T-cell (primary cell): ENCODE measurements at regions not wholly inside any gene's neighbourhood (a gene's known extent, or its start where the extent isn't known, plus 50 kb on each side); places are given as distances from the start of the nearest gene placed in this dataset.
"Not testable (repeated sequence)": the region's sequence is repeated elsewhere in the genome, so short reads cannot be mapped to it uniquely, and the experiment has no call there.

ENCODE experiments used
- ATAC-seq, 4 experiments: fragments of 200-7000 bp in 3 of 4; fragments of 150-1000 bp in 1 of 4; cut with Tn5 transposase; replicated peaks in 1 of 4; 1 replicate in 3 of 4; 2 replicates in 1 of 4; pipeline ENCODE4 v1.10.0; 2021; ENCODE audit warnings: moderate library complexity in 3 of 4, mild to moderate bottlenecking in 2 of 4, moderate number of reproducible peaks in 1 of 4
- CTCF ChIA-PET, 2 donors: fragments of 300-600 bp; sonication (Branson Sonifier 250); formaldehyde crosslinking; loops; one replicate each; lab custom pipeline; 2022; ENCODE audit warnings: antibody characterized with exemption in 2 of 2; lab: Charles Lee
- POLR2A ChIA-PET, 2 donors: fragments of 300-600 bp; sonication (Branson Sonifier 250); formaldehyde crosslinking; loops; one replicate each; lab custom pipeline; 2022; ENCODE audit warnings: antibody characterized with exemption in 2 of 2; lab: Charles Lee
- DNase-seq, 35 experiments: peaks; one replicate each; pipeline versions ENCODE4 v3.0.0 to v3.0.0-alpha.2; 2013 to 2023
- H3K27ac ChIP-seq: one replicate; pipeline ENCODE4 v1.5.1; 2013; ENCODE audit warnings: low read length
- H3K27me3 ChIP-seq, 2 experiments: replicated peaks in 1 of 2; 1 replicate in 1 of 2; 2 replicates in 1 of 2; pipeline versions ENCODE4 v1.6.1 to v1.7.0; 2013; ENCODE audit warnings: low read length in 1 of 2, mixed read lengths in 1 of 2; ENCODE audit not compliant: control insufficient read depth in 2 of 2, insufficient read depth in 2 of 2; ENCODE audit errors: extremely low read depth in 1 of 2
- H3K36me3 ChIP-seq, 2 donors: 1 replicate in 1 of 2; 2 replicates in 1 of 2; pipeline versions ENCODE4 v1.6.1 to v1.7.0; 2013; ENCODE audit warnings: low read length in 1 of 2; ENCODE audit not compliant: control insufficient read depth in 2 of 2, insufficient read depth in 1 of 2; ENCODE audit errors: extremely low read depth in 1 of 2
- H3K4me1 ChIP-seq, 2 experiments: 1 replicate in 1 of 2; 2 replicates in 1 of 2; pipeline versions ENCODE4 v1.6.1 to v1.7.0; 2013; ENCODE audit warnings: low read length in 2 of 2, mixed read lengths in 1 of 2; ENCODE audit not compliant: insufficient read depth in 2 of 2, control insufficient read depth in 1 of 2; ENCODE audit errors: extremely low read depth in 1 of 2
- H3K4me3 ChIP-seq, 2 donors: 1 replicate in 1 of 2; 2 replicates in 1 of 2; pipeline versions ENCODE4 v1.5.1 to v1.7.0; 2013; ENCODE audit warnings: mild to moderate bottlenecking in 2 of 2, low read length in 1 of 2, moderate library complexity in 1 of 2; ENCODE audit not compliant: control insufficient read depth in 1 of 2; ENCODE audit errors: extremely low read depth in 1 of 2
- H3K9me3 ChIP-seq: 2 replicates; pipeline ENCODE4 v1.7.0; 2013
- H3K27ac Mint-ChIP-seq, 2 donors: one replicate each; pipeline ENCODE4 v1.8.0; 2020 to 2021; ENCODE audit warnings: mild to moderate bottlenecking in 2 of 2, mixed read lengths in 2 of 2
- H3K27me3 Mint-ChIP-seq, 2 donors: one replicate each; pipeline ENCODE4 v1.8.0; 2021 to 2022; ENCODE audit warnings: mixed read lengths in 2 of 2
- H3K36me3 Mint-ChIP-seq: one replicate; pipeline ENCODE4 v1.8.0; 2021; ENCODE audit warnings: mixed read lengths
- H3K4me1 Mint-ChIP-seq, 3 donors: one replicate each; pipeline ENCODE4 v1.8.0; 2020 to 2022; ENCODE audit warnings: mixed read lengths in 3 of 3, mild to moderate bottlenecking in 1 of 3
- H3K4me3 Mint-ChIP-seq, 3 donors: one replicate each; pipeline ENCODE4 v1.8.0; 2020 to 2022; ENCODE audit warnings: mild to moderate bottlenecking in 3 of 3, mixed read lengths in 3 of 3, moderate library complexity in 3 of 3
- H3K9me3 Mint-ChIP-seq, 3 donors: one replicate each; pipeline ENCODE4 v1.8.0; 2020 to 2022; ENCODE audit warnings: mixed read lengths in 3 of 3
- WGBS: methylation state at CpG from one replicate; pipeline ENCODE4 v1.1.5; 2013; ENCODE audit warnings: missing lambda C conversion rate; ENCODE audit not compliant: insufficient coverage; 5-methylcytosine and 5-hydroxymethylcytosine counted together

DNA sequence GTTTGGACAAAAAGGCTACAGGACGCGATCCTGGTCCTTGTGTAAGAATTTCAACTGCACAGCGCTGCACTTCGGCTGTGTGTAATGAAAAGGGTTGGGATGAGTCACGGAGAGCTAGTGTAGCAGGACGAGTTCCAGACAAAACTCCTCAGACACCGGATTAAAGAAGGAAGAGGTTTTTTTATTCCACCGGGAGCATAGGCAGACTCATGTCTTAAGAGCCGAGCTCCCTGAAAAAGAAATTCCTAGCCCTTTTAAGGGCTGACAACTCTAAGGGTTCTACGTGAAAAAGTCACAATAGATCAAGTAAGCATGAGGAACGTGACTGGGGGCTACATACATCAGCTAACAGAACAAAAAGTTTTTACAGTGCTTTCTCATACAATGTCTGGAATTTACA is 54.8 kb upstream of the FAM90A1 start:
- H3K36me3 ChIP-seq, H3K4me3 ChIP-seq, H3K27ac Mint-ChIP-seq, H3K9me3 Mint-ChIP-seq, CTCF ChIA-PET, H3K36me3 Mint-ChIP-seq, H3K4me3 Mint-ChIP-seq, H3K4me1 Mint-ChIP-seq, H3K9me3 ChIP-seq, H3K4me1 ChIP-seq, H3K27me3 ChIP-seq, ATAC-seq, H3K27ac ChIP-seq, POLR2A ChIA-PET, H3K27me3 Mint-ChIP-seq, DNase-seq: not testable (repeated sequence)
- 93% methylated on average over 6 of the region's 11 CpGs for WGBS

DNA sequence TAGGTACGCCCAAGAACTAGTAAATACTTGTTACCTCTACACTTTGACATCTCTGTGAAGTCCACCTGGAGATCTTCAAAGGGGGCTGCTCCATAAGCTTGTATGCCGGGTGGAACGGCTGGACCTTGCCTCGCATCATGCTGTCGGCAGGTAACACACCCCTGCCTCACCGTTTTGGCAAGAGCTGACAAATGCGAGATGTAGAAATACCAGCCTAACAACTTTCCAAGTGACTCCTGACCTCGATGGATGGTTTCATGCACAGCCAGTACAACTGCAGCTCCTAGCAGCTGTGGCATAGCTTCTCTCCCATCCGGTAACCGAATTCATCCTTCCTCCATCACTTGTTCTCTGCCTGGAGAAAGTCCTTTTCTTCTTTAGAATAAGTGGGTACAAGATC is 58.3 kb upstream of the FAM90A1 start:
- H3K36me3 Mint-ChIP-seq, H3K9me3 ChIP-seq, H3K4me1 Mint-ChIP-seq, H3K9me3 Mint-ChIP-seq, H3K27ac ChIP-seq, CTCF ChIA-PET, DNase-seq, H3K4me3 ChIP-seq, H3K4me3 Mint-ChIP-seq, H3K4me1 ChIP-seq, H3K27ac Mint-ChIP-seq, H3K36me3 ChIP-seq, H3K27me3 Mint-ChIP-seq, ATAC-seq, H3K27me3 ChIP-seq, POLR2A ChIA-PET: not testable (repeated sequence)
- WGBS, result 90% methylated on average over 6 of the region's 10 CpGs

DNA sequence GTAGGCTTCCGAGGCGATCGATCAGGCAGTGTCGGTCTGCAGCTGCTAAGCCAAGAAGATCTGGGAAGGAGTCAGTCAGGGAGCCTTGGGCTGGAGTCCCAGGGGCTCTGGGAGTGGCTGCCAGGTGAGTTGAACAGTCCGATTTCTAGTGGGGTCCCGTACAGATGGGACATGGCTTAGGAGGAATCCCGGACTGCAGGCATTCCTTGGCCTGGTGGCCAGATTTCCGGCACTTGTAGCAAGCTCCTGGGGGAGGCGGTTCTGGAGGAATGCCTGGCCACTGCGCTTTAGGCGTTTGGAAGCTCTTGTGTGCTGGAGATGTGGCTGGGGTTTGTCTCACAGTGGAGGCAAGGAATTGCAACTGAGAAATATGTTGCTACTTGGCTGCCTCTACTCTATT is 64.3 kb upstream of the FAM90A1 start:
- H3K9me3 ChIP-seq, H3K27me3 Mint-ChIP-seq, CTCF ChIA-PET, ATAC-seq, H3K27ac ChIP-seq, H3K4me3 Mint-ChIP-seq, DNase-seq, H3K4me3 ChIP-seq, POLR2A ChIA-PET, H3K9me3 Mint-ChIP-seq, H3K36me3 ChIP-seq, H3K4me1 ChIP-seq, H3K36me3 Mint-ChIP-seq, H3K27ac Mint-ChIP-seq, H3K27me3 ChIP-seq, H3K4me1 Mint-ChIP-seq: not testable (repeated sequence)
- WGBS, result 82% methylated on average over 4 of the region's 11 CpGs

DNA sequence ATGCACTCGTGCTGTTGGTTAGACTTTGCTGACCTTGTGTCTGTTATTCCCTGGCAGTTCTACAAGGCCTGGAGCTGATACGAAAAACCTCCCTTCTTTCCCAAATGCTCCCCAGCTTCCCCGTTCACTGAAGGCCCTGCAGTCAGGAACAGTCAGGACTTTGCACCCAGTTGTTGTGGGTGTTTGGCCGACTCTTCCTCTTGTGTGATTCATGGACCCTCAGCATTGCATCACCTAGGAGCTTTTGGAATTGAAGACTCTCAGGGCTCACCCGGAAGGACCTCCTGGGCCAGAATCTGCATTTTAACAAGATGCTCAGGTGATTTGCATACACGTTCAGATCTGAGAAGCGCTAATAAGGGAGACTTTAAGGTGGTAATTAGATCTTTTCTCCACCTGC is 67.2 kb upstream of the FAM90A1 start:
- H3K4me1 Mint-ChIP-seq, H3K27me3 ChIP-seq, H3K36me3 ChIP-seq, H3K27ac Mint-ChIP-seq, POLR2A ChIA-PET, H3K4me3 ChIP-seq, ATAC-seq, H3K36me3 Mint-ChIP-seq, H3K27me3 Mint-ChIP-seq, H3K27ac ChIP-seq, H3K4me1 ChIP-seq, H3K4me3 Mint-ChIP-seq, CTCF ChIA-PET, H3K9me3 ChIP-seq, DNase-seq, H3K9me3 Mint-ChIP-seq: not testable (repeated sequence)
- WGBS, result no CpG with 5 or more reads among the region's 7 CpGs

DNA sequence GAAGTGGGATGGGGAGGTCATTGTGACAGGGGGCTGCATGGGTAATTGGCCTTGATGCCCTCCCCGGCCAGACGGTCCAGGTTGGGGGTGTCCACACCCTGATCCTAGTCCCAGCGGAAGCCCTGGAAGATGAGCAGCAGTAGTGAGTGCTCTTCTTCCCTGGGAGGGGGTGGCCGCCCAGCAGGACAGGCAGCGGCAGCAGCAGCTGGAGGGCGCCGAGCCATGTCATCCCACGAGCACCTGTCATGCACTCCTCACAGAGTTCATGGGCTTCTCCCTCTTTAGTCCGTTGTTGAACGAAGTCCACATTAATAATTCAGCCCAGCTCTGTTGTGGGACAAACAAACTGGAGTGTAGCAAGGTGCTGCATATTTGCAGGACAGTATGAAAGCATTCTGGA is 81.2 kb upstream of the FAM90A1 start:
- DNase-seq, H3K9me3 ChIP-seq, H3K36me3 ChIP-seq, H3K27ac ChIP-seq, POLR2A ChIA-PET, H3K27me3 ChIP-seq, H3K36me3 Mint-ChIP-seq, H3K27me3 Mint-ChIP-seq, ATAC-seq, H3K4me1 Mint-ChIP-seq, CTCF ChIA-PET, H3K4me3 Mint-ChIP-seq, H3K4me3 ChIP-seq, H3K4me1 ChIP-seq, H3K9me3 Mint-ChIP-seq, H3K27ac Mint-ChIP-seq: not testable (repeated sequence)
- WGBS, result no CpG with 5 or more reads among the region's 10 CpGs

DNA sequence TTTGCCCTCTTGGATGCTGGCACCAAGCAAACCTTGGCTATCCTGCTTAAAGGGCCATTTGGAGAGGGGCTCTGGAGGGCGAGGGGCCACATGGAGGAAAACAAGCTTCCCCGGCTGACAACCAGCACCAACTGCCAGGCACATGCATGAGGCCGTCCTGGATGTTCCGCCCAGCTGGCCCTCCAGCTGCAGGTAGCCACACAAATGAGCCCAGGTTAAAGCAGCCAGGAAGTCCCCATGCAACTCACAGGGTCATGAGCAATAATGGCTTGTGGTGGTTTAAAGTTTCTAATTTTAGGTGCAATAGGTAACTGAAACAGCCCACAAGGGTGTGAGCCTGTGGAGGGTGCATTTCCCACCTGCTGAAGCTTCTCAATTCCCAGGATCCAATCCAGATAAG is 88.6 kb upstream of the FAM90A1 start:
- CTCF ChIA-PET, result not testable (repeated sequence)
- WGBS, result 97% methylated on average over 4 of the region's 4 CpGs

DNA sequence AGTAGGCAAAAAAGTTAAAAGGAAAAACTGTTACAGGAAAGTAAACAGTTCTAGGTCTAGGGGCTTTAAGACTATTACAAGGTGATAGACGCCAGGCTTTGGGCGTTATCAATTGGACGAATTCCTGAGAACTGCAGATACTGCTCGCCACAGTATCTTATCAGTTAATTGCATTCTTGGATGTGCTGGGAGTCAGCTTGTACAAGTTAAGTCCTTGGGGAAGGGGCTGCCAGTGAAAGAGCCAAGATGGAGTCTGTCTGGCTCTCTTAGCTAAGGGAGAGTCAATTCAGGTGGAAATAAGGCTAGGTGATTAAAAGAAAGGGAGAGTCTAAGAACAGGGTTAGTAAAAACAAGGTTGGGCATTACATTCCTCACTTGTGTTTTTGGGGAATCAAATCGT is 90.3 kb upstream of the FAM90A1 start:
- POLR2A ChIA-PET, CTCF ChIA-PET, H3K27ac ChIP-seq, H3K4me1 ChIP-seq, H3K36me3 ChIP-seq, DNase-seq, H3K27me3 Mint-ChIP-seq, ATAC-seq, H3K27ac Mint-ChIP-seq, H3K9me3 ChIP-seq, H3K4me3 ChIP-seq, H3K36me3 Mint-ChIP-seq, H3K4me3 Mint-ChIP-seq, H3K27me3 ChIP-seq, H3K9me3 Mint-ChIP-seq: not testable (repeated sequence)
- peaks cover 21 to 25% (median 21%) of the 10 kb centered on the region in 3 donors for H3K4me1 Mint-ChIP-seq
- WGBS, result 97% methylated on average over 4 of the region's 5 CpGs

More for the DNA sequence above, 88.6 kb upstream of the FAM90A1 start:
- H3K4me1 ChIP-seq, H3K36me3 ChIP-seq, H3K27ac Mint-ChIP-seq, DNase-seq, H3K36me3 Mint-ChIP-seq, H3K27me3 ChIP-seq, H3K9me3 ChIP-seq, POLR2A ChIA-PET, H3K27ac ChIP-seq, ATAC-seq, H3K9me3 Mint-ChIP-seq, H3K27me3 Mint-ChIP-seq, H3K4me3 Mint-ChIP-seq, H3K4me3 ChIP-seq: not testable (repeated sequence)
- peaks cover 21 to 26% (median 22%) of the 10 kb centered on the region in 3 donors for H3K4me1 Mint-ChIP-seq
